Activated CD8-positive, alpha-beta memory T cell treated with anti-CD3 and anti-CD28 coated beads, Interleukin-2, amount 50 U/mL, for 1 hour (primary cell): ENCODE measurements at regions not wholly inside any gene's neighbourhood (a gene's known extent, or its start where the extent isn't known, plus 50 kb on each side); places are given as distances from the start of the nearest gene placed in this dataset.

ENCODE experiments used
- DNase-seq: peaks from one replicate; pipeline ENCODE4 v3.0.0-alpha.2; 2020; ENCODE audit errors: extremely low read depth

DNA sequence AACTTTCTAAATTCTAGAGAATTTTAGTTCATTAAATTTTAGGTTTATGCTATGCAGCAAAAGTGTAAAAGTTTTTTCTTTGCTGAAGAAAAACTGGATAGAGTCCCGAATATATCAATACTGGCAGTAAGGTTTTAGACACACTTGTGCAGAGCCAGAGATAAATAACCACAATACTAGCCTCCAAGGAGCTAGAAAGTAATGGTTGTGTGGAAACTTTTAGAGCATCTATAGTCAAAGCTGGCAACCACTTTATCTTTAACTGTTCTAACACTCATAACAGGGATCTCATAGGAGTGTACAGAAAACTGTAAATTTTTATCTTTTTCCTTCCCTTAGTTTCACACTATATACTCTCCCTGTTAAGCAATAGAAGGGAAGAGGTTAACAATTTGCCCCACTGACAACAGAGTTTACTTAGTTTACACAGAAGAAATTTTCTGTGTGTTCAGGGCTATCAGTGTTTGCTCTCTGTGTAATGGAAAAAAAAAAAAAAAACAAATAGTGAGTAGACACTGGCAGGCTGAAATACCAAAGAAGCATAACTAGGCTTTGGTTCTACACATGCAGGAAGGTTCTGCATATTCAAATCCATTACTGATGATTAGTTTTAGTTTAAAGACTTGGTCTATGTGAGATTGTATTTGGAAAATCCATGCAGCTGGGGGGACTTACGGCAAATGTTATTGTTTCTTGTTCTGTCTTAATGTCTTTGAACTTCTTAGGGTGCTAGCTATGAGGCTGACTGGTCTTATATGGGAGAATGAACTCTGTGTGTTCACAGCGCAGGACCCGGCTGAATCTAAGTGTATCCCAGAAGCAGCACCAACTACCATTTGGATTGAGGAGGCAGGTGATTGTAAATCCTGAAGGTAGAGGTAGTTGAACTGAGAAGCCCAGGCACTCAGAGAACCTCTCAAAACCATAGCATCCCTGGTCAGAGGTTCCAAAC, 187.6 kb downstream of the PCSK1 start:
- DNase-seq = no peak

DNA sequence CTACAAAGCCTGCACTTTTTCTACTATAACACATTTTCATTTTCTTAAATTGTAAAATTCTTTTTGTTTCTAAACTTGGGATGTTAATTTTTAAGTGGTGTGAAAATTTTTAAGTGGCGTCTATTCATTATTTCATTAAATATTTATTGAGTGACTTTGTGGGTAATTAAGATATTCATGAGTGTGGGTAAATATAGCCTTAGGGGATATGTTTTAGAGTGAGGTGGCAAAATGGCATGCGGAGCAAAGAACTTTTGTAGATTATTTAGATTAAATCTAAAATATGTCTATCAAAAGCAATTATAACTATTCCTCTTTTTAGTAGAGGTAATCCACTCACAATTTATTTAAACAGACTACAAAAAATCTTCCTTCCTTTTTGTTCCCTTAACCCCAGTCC, 188.4 kb downstream of the PCSK1 start:
- DNase-seq = no peak

DNA sequence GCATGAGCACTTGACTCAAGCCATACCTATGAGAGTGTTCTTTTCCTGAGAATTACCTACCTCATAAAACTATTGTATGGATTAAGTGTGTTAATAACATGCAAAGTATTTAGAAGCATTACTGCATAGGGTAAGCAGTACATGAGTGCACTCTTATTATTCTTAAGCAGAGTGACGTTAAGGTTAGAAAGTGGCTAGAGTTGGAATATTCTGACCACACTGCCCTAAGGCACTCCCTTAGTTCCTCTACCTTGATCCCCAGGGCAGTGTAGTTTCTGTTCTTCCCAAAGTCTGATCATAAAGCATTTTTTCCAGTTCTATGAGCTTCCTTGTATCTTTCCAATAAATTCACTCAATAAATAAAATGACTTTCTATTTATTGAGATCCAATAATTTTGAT, 189.2 kb downstream of the PCSK1 start:
- no peak for DNase-seq

- DNase-seq = no peak
These were observed 189.8 kb downstream of the PCSK1 start for GRCh38 chr5:96243203-96243602.

DNA sequence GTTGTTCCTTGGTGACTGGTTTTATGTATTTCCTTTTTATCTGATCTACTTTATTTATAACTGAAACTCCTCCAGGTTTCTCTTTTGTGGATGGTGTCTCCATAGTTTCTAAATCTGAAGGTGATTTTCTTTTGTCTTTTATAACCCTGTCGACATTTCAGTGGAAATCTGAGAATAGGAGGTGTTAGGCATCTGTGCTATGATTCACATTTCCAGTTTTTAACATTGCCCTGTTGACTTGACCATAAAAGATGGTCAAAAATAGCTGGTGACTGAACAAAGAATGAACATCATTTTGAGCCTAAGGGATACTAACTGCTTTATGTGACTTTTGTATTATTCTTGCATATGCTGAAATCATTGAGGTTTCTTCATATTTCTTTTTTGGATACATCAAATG, 190.5 kb downstream of the PCSK1 start:
- no peak for DNase-seq

DNA sequence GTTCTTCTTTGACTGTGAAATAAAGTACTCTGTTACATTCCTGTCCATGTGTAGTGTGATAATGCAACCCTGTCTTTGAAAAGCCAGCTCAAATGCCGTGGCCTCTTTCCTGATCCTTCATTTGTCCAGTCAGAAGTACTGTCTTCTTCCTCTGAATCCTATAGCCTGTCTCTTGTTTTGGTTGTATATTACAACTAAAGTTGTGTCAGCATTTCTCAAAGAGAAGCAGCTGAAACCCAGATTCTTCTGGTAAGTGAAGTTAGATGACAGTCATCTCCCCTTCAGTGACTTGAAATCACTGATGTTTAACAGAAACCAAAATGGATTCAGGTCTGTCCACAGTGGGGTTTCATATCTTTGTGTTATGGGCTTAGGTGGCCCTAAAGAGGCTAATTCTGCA, 196.2 kb downstream of the PCSK1 start:
- no peak for DNase-seq

GRCh38 chr5:96236051-96236450, 197.0 kb downstream of the PCSK1 start:
- no peak for DNase-seq

DNA sequence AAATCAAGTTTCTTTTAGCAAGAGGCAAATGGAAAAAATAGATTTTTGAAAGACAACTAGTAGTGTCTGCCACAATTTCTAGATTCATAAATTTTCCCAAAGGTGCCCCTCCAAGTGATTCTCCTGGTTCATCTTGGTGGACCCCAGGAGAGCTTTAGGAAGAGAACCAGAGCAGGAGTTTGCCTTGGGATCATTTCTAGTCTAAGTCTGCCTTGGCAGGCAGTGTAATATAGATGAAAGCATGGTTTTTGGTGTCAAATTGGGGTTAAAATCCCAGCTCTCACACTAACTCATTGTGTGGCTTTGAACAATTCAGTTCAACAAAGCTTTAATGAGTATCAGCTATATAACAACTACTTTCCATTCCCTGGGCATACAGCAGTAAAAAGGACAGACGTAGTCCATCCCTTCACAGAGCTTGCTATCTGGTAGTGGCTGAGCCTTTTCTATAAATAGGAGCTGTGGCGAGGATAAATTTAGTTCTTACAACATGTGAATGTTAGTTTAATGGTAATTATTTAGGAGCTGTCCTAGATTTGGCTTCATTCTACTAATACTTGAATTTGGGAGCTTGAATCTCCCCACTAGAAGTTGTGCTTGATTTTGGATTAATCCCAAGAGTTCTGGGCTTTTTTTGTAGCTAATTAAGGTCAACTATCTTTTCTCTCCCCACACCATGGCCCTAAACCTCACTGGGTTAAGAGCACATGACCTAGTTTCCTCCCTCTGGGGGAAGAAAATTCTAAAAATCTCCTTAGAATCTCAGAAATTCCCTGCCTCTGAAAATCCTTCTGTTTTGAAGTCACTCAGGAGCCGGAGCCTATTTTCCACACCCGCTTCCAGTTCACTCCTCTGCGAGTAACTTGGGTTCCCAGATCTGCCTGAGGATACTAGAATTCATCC, 197.8 kb downstream of the PCSK1 start:
- no peak for DNase-seq

GRCh38 chr5:96232602-96233001, 200.4 kb downstream of the PCSK1 start:
- DNase-seq = no peak

DNA sequence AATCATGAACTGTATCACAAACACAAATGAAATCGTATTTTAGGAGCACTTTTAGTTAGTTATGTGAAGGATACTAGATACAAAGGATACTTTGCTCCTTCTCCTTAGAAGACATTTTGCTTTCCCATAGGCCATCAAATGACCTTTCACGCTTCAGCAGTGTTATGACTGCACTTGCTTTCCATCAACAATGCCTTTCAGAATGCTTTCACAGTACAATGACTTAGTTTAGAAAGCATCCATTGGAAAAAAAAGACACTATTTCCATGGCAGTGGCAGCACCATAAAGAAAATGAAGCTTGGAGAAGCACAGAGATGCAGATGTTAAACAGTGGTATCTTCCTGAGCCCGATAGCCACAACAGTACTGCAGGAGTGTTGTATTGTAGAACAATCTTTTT, 203.9 kb downstream of the PCSK1 start:
- no peak for DNase-seq

DNA sequence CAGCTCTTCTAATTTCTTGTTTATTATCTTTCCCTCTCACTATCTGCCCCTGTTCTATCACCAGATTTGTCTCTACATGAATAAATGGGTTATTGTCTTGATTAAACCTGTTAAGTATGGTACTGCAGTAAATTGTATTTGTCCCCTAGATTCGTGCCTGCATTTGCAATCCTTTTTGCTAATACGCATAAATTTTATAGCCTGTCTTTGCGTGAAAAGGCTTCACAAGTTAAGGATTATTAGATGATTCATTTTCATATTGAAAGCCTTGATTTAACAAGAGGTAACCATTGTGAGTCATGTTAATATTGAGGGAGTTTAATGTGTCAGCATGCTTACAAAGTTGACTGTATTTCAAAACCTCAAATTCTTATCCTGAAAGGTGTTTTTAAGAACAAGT, 204.6 kb downstream of the PCSK1 start:
- DNase-seq = no peak

DNA sequence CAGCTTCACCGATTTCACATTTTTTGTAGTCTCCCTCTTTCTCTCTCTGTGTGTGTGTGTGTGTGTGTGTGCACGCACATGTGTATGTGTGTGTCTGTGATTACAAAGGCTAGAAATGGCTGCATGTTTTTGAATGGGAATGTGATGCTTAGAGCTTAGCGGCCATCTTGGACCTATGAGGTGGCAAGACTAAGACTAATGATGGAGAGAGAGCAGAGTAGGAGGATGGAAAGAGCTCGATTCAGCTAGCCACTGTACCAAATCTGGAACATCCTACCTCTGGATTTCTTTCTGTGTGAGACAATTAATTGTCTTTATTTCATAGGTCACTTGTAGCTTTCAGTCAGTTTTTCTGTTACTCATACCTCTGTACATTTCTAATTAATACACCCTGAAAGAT, 205.1 kb downstream of the PCSK1 start:
- DNase-seq = no peak

DNA sequence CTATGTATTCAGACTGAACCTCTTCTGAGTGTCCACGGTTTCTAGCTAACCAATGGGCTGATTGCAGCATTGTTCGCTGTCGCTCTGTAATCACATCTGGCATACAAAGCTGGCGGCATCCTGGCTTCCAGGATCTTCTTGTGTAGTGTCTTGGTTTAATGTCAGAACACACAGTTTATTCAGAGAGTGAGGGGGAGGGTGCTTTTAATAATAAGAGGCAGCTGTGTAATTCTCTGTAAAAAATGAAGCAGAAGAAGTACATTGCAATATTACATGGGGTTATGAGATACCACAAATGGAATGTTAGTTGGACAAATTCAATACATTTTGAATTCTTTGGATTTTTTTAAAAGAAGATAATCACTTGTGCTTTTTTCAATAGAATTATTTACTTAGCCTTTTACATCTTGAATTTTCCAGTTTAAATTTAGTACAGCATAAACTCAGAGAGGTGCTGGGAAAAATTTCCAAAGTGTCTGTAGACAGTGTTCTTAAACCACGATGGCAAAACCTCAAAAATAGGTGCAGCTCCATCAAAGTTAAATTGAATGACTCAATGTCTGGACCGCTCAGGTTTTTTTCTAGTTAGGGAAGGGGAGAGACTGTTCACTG, 206.0 kb downstream of the PCSK1 start:
- DNase-seq = no peak

DNA sequence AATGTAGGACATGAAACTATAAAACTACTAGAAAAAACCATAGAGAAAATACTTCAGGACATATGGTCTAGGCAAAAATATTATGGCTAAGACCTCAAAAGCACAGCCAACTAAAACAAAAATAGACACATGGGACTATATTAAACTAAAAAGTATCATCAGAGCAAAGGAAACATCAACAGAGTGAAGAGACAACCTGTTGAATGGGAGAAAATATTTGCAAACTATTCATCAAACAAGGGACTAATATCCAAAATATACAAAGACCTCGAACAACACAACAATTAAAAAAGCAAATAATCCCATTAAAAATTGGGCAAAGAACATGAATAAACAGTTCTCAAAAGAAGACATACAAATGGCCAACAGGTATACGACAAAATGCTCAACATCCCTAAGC, 210.9 kb downstream of the PCSK1 start:
- DNase-seq = no peak

DNA sequence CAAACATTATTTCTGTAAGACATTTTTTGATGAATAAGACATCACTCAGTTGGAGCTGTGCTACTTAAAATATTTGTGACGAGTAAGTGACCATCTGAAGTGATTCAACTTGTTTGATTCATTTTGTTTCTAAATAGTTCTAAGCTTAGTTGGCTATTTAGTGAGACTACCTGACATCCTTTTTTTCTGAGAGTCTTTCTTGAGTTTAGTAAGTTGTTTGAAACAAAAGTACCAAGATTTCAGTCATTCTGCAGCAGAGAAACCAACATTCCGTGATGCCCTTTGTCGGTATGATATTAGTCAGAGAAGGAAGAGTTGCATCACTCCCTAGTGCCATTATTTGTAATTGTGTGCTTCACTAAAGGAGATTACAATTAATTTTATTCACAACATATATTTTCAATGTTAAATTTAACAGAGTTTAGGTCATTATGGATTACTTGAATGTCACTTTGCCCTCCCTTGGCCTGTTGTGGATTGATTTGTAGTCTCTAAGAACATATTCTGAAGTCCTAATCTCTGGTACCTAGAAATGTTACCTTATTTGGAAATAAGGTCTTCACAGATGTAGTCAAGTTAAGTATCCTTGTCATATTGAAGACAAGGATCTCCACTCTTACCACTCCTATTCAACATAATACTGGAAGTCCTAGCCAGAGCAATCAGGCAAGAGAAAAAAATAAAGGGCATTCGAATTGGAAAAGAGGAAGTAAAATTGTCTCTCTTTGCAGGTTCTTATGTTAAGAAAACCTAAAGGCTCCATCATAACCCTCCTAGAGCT, 212.2 kb downstream of the PCSK1 start:
- no peak for DNase-seq

GRCh38 chr5:96219580-96220281, 213.3 kb downstream of the PCSK1 start:
- DNase-seq = no peak

DNA sequence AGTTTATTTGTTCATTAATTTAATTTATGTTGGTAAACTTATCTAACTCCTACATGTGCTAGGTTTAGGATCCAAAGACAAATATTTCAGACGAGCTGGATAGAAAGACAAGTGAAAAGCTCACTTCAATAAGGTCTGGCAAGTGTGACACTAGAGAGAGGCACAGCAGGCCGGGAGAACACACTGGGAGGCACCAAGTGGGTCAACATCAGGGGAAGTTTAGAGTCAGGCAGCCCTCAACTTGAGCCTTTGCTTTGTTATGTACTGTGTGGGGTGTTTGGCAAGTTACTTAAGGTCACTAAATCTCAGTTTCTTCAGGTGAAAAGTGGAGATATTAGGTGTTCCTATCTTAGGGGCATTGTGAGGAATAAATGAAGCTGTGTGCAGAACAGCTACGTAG, 214.4 kb downstream of the PCSK1 start:
- DNase-seq = no peak

GRCh38 chr5:96214442-96215197, 218.4 kb downstream of the PCSK1 start:
- no peak for DNase-seq

- DNase-seq = no peak
These were observed 223.2 kb downstream of the PCSK1 start for GRCh38 chr5:96209829-96210228.

- DNase-seq = no peak
These were observed 225.6 kb downstream of the PCSK1 start for GRCh38 chr5:96207420-96207819.
